SK-MEL-5 (cell line): ENCODE measurements at regions not wholly inside any gene's neighbourhood (a gene's known extent, or its start where the extent isn't known, plus 50 kb on each side); places are given as distances from the start of the nearest gene placed in this dataset.
A peak's percentile ranks its signal among the peaks of the same experiment; 100 is the strongest.

ENCODE experiments used
- DNase-seq: peaks from one replicate; pipeline ENCODE4 v3.0.0-alpha.2; 2016; ENCODE audit warnings: low read depth, low spot score
- in situ Hi-C: cut with HindIII; loops from 2 replicates; pipeline ENCODE4 v1.10.0; 2016; ENCODE audit warnings: low sequenced_read_pairs, high pct_unique_total_duplicates, low pct_unique_long_range_greater_than_20kb

DNA sequence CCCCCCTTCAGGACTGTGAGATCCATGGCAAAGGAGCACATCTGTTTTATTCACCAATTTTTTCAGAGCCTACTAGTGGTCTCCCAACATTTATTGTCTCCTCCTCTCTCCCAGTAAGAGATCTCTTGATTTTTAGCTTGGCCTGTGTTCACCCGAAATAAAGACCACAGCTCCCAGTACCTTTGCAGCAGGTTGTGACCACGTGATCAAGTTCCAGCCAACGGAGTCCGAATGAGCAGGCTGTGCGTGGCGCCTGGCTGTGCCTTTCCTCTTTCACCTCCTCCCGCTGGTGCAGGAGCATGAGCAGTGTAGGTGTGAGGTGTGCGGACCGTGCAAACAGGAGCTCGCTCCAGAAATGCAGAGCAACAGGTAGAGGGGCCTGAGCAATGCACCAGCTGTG, 143.6 kb upstream of the GLI2 start:
- DNase-seq, result no peak
- in situ Hi-C loops, result no loop called here

DNA sequence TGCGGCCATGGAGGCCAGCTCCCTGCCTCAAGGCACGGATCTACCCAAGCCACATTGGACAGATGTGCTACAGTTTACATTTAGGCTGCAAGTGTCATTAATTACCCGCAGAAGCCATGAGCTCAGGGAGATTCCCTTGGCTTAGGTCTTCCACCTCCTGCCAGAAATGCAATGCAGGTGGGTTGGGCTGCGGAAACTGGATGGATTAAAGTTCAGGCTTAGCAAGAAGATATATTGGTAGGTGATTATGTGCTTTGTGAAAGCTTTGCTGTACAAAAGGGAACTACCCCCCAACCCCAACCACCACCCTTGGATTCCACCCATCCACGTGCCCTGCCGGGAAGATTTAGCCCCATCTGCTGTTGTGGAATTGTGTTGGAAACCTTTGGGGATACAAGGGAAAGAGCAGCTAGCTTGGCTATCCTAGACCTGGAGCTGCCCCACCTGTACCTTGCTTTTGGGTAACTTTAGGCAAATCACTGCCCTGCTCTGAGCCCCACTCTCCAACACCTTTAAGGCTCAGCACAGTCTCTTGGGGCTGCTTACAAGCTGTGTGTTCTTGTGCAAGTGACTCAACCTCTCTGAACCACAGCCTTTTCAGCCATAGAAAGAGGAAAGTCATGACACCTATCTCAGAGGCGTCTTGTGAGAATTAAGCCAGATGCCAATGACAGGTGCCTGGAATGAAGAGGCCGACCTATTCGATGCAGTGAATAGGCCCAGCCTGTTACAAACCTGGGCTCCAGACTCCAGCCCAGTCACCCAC, 141.6 kb upstream of the GLI2 start:
- in situ Hi-C loops, result no loop called here
- DNase-seq, result no peak

DNA sequence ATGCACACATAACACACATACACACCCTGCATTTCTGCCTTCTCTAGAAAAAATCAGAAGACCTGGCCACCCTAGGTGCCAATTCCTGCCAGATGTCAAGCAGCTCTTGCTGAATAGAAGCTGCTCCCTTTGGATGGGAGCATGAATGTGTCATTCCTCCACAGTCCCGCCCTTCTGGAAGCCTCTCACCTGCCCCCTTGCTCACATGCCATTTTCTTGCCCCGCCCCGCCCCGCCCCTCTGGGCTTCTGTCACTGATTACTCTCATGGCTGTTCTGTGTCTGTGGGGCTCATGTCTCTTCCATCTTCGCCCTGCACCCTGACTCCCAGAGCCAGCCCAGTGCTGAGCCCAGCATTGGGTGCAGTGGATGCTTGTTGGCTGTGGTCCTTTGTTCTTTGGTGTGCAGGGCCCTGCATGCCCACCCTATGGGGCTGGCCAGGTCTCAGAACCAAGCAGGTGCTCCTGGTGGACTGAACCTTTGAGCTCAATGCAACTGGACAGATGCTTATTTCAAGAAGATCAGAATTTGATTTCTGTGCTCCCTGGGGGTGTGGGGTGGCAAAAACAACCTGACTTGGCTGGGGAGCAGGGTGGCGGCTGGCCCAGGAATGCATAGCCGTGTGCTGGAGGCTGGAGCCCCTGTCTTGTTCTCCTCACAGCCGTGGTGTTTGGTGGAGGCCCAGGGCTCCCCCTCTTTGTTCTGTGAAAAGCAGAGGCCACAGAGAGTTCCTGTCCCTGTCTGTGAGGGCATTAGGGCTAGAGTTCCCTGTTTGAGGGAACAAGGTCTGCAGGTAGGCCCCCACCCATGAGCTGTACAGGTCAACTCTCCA, 140.6 kb upstream of the GLI2 start:
- in situ Hi-C loops, result no loop called here
- DNase-seq, result no peak

DNA sequence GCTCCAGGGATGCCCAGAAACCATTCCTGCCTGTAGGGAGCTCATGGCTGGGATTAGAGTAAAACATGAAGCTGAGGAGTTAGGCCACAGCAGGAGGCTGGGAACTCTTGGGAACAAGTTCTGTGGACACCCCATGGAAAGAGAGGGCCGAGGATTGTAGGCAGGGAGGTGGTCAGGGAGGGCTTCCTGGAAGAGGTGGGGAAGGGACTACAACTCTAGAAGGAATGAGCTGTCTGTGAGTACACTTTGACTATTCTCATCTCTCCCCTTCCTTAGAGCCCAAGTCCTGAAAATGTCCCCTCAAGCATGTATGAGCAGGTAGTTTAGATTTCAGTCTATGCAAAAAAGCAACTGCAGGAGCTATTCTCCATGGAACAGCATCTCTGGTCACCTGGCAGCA, 139.9 kb upstream of the GLI2 start:
- in situ Hi-C loops, result no loop called here
- DNase-seq, result no peak

DNA sequence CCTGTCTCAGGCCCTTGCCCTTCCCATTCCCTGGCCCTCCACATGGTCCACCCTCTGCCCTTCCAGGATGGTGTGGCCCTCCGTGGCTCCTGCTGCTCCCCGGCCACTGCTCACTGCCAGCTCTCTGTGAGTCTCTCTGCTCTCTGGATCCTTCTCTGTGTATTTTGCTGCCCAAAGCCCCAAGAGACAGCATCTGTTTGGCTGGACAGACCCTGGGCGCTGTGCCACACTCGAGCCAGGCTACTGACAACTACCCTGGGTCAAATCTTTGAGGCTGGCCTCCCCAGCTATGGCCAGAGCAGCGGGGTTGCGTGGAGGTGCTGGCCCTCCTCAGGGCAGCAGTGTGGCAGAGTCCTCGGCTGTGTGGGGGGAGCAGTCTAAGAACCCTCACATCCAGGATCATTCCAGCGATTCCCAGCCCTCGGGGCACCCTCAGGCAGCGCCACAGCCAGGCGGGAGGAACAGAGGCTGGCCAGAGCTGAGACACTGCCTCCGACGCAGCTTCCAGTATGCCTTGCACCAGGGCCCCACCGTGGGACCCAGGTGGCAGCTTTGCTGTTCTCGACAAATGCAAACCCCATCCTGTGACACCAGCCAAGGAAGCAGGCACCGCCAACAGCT, 139.4 kb upstream of the GLI2 start:
- DNase-seq, result no peak
- in situ Hi-C loops, result no loop called here

DNA sequence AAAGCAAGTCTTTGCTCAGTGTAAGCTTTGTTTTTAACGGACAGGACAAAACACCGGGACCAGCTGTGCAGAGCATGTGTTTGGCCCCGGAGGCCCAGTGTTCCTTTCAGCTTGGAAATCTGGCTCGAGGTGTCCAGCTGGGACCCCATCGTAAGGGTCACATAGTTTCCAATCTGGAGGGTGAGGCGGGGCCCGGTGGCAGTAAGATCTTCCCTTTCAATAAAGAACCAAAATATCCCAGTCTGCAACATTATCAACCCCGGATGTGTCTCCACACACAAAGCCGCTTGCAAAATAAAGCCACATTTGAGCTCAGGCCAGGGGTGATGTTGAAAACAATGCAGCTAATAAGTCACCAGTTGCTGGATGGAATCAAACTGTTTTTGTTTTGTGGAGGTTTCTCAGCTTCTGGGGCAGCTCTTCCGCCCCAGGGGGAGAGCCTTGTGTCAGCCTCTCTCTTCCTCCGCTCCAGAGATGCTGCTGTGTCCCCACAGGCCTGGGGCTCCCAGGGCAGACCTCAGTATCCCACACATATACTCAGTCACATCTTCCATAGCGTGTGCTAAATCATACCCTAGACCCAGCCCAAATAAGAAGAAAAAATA, 138.6 kb upstream of the GLI2 start:
- DNase-seq, result peak; percentile 14
- in situ Hi-C loops, result no loop called here

DNA sequence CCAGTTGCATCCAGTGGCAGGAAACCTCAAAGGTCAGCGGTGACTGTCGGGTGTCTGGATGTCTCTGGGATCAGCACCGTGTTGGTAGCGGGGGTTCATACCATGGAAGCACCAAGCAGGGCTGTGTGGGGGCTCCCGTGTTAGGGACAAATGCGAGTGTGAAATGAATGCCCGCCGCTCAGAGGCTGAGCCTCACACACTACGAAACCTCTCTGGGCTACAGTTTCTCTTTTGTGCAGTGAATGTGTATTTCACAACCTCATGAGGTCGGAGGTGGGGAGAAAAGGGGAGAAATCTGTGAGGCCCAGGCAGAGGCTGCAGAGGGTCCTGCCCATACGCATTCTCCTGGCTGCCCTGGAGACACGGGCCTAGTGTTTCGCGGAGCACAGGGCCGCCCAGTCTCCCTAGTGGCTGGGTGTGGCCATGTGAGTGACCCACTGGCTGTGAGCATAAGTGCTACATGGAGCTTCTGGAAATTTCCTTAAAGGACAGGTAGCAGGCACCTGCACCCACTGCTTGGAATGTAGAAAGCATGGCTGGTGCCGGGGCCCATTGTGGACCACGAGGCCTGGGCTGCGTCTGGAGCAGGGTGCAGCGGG, 138.0 kb upstream of the GLI2 start:
- DNase-seq, result no peak
- in situ Hi-C loops, result no loop called here

DNA sequence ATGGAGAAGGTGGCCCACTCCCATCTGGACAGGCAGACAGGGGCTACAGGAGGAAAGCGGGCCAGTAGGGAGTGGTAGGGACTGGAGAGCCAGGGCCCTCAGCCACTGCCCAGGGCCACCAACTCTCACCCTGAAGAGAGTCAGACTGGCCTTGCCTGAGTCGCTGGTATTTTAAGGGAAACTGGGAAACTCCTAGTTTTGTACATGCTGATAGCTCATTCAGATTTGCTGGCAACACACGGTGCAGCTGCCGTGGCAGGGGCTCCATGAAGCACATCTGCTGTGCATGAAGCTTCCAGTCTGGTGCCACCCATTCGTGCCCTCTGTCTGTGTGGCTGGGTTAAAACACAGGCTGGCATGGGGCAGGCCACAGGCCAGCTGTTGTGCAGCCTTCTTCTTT, 137.3 kb upstream of the GLI2 start:
- in situ Hi-C loops, result no loop called here
- DNase-seq, result no peak

DNA sequence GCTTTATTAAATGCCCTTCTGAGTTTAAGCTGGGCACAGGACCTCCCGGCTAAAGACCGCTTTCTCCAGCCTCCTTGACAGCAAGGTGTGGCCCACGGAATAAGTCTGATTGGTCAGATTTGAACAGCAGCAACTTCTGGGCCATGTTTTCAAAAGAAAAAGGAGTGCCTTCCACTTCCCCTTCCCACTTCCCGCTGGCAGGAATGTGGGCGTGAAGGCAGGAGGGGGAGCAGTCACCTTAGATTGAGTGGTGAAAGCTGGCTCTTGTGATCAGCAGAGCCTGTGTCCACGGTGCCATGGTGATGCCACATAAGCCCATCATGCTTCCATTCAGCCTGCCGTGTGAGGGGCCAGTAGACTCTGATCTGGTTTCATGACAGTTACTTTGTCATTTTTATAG, 136.6 kb upstream of the GLI2 start:
- DNase-seq, result no peak
- in situ Hi-C loops, result no loop called here

DNA sequence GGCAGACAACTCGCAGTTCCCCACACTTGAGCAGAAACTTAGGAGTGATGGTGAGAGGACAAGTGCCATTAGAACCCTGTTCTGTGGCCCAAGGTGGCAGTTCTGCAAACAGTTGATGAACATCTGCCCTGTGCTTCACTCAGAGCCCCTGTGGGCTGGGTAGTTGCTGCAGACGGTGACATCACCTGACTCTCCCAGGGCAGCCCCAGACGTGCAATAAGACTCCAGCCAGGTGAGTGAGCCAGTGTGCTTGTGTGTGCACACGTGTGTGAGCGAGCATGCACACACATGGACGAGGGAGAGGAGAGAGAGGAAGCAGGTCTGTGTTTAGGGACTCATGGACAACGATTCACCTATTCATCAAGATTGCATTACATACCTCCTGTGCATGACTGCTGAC, 136.0 kb upstream of the GLI2 start:
- in situ Hi-C loops, result no loop called here
- DNase-seq, result no peak

DNA sequence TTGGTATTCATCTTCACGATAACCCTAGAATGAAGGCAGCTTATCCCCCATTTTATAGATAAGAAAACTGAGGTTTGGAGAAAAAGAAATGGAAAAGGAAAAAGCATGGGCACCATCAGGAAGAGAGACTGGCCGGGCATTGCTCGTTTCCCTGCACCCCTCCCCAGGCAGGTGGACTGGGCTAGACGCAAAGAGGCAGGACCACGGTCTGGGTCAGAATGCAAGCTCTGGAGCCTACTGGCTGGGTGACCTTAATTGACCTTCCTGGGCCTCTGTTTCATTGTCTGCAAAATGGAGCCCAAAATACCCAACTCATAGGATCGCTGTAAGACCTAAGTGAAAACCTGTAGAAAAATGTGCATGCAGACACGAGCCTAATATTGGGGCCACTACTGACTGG, 135.3 kb upstream of the GLI2 start:
- DNase-seq, result no peak
- in situ Hi-C loops, result no loop called here

DNA sequence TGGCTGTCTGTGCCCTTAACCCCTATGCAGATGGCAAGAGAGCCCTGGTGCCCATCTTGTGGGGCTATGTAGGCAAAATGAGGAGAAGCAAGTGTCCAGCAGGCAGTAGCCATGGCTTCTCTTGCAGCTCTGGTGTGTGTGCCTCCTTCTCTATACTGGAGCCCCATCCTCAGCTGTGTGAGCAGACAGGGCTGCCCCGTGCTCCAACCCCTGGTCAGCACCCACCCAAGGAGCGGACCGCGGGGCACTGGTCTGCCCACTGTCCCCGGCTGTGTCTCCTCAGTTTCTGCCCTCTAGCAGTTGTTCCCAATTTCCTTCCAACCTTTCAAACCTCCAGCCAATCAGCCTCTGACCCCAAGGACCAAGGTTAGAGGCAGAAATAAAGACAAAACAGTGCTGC, 134.9 kb upstream of the GLI2 start:
- in situ Hi-C loops, result no loop called here
- no peak for DNase-seq

DNA sequence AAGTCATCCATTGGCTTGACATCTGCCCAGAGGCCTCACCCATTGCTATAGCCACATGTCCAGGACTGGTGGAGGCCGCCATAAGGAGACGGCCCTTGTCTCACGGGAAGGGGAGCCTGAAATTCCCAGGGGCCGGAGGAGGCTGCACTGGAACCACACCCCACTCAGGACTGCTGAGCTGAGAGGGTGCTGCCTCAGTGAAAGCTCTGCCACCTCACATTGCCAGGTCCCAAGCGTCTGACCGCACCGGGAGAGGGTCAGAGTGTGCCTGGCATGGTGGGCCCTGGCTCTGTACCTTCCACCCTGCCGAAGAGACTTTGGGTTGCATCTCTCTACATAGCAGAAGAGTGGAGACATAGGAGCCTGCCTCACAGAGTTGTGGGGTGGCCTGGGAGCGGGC, 134.1 kb upstream of the GLI2 start:
- in situ Hi-C loops, result no loop called here
- DNase-seq, result no peak

DNA sequence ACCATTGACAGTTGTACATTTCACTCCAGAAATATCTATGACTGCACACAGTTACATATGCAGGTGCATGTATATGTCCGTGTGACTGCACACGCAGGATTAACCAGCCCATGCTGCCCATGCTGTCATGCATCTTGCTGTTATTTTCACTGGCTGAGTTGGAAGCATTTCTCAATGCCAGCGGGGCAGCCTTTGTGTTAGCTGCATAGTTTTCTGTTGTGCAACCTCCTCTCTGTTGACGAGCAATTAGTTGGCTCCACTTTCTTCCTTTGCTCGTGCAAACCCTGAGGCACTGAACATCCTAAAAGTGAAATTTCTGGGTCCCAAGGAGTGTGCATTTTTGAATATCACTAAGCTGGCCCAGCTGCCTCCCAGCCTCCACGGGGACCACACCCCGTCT, 133.4 kb upstream of the GLI2 start:
- in situ Hi-C loops, result no loop called here
- no peak for DNase-seq

DNA sequence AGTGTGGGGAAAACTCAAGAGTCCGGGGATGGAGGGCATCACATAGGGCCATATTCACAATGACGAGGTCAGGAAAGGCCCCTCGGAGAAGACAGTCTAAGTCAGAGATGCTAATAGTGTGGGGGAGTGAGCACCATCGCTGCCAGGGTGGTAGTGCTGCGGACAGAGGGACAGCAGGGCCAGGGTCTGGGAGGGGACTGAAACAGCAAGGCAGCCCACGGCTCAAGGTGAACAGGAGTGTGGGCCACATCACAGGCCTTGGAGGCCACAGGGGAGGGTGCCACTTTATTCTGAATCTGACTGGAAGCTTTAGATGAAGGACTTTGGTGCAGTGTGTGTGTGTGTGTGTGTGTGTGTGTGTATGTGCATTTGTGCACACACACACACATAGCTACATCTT, 130.9 kb upstream of the GLI2 start:
- in situ Hi-C loops, result no loop called here
- no peak for DNase-seq

DNA sequence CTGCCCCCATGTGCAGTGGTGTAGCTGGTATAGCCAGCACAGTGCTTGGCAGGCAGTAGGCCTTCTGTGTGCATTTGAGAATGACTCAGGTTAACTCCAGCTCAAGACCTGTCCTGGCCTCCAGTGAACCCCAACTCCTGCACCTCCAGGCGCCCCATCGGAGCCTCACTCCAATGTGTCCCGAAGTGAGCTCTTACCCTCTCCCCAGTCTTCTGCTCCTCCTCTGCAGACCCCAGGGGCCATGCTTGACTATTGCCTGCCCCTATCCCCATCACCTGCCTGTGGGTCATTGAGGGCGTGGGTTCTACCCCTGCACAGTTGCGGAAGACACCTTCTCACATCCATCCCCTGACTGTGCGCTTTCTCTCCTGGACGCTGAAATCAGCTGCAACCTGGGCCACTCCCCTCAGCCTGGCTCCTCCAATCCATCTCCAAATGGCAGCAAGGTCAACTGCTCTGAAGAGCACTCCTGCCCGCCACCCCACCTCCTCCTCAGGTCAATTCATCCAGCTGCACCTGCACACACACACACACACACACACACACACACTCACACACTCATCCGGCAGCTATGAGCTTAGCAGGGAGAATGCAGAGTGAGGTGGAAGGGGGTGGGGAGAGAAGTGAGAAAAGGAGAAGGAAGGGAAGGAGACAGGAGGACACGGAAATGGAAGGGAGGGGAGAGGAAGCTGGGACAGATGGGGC, 130.3 kb upstream of the GLI2 start:
- in situ Hi-C loops, result no loop called here

DNA sequence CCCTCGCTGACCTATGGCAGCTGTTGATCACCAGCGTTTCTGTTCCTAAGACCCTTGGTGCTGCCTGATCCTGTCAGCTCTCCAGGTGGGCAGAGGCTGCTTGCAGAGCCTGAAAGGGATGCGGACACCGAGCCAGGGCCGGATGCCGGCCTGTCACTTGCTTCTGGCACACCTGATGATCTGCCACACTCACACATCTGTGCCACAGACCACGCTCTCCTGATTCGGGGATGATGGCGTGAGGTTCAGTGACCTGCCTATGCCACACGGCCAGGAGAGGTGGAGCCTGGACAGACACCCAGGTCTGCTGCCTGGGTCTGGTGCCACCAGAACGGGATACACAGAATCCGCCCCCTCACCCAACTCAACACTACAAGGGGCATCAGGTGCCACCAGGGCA, 129.4 kb upstream of the GLI2 start:
- in situ Hi-C loops, result no loop called here
- DNase-seq, result no peak

More for the DNA sequence above, 130.3 kb upstream of the GLI2 start:
- DNase-seq, result no peak
